ENCODE measurements at regions not wholly inside any gene's neighbourhood (a gene's known extent, or its start where the extent isn't known, plus 50 kb on each side); places are given as distances from the start of the nearest gene placed in this dataset.

DNA sequence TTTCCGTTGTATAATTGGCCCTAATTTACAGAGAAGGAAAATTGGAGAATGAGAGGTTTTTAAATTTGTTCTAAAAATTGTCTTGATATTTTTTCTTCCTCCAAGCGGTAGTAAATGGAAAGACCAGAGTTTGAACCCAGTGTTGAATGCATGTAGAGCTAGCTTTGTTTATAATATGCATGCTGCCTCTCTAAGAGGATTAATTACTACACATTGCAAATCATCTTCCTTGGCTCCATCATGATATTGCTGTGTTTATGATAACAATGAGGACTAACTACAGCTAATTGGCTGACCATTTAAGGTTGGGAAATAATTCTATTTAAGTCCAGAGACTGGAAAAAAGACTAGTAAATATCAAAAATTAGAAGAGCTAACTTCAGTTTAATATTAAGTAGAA lies 338.5 kb downstream of the PLK2 start:
- Histone ChIP-seq H3K36me3 (no peaks in the 10 kb centered on the region), H3K4me1 (no peaks in the 10 kb centered on the region), H3K27ac (no peak overlapping the region), H3K4me3 (no peak overlapping the region), H3K27me3 (no peaks in the 10 kb centered on the region), H3K9me3 (no peaks in the 10 kb centered on the region)
- DNase-seq (ENCODE audit: low spot score in 2 of 2) = no peak
- intact Hi-C loops (cut with DNase I; ENCODE audit: low total_unique reads) = no loop called here
- TF ChIP-seq, protein P1, sequence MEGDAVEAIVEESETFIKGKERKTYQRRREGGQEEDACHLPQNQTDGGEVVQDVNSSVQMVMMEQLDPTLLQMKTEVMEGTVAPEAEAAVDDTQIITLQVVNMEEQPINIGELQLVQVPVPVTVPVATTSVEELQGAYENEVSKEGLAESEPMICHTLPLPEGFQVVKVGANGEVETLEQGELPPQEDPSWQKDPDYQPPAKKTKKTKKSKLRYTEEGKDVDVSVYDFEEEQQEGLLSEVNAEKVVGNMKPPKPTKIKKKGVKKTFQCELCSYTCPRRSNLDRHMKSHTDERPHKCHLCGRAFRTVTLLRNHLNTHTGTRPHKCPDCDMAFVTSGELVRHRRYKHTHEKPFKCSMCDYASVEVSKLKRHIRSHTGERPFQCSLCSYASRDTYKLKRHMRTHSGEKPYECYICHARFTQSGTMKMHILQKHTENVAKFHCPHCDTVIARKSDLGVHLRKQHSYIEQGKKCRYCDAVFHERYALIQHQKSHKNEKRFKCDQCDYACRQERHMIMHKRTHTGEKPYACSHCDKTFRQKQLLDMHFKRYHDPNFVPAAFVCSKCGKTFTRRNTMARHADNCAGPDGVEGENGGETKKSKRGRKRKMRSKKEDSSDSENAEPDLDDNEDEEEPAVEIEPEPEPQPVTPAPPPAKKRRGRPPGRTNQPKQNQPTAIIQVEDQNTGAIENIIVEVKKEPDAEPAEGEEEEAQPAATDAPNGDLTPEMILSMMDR (IDR thresholded peaks at IDR 0.05) = no peak
- TF ChIP-seq POLR2A (IDR thresholded peaks at IDR 0.05) (no peak), POLR2AphosphoS5 (IDR thresholded peaks at IDR 0.05) (no peak)

DNA sequence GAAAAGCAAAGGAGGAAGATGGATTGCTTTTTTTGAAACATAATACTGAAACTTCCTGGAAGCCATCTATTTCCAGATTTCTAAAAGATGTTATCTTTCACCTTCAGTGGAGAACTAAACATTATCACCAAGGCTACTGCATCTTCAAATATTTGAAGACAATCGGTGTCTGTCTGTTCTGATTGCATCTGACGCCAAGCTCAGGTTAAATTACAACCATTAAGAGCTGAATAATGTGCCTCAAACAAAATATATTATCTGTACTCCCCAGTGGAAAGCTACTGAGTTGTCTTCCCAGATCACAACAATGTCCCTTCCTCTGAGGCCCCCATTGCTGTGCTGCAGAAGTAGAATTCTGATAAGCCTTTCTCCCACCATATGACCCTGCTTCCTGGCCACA lies 342.3 kb downstream of the PLK2 start:
- Histone ChIP-seq H3K4me1 (no peaks in the 10 kb centered on the region), H3K27me3 (no peaks in the 10 kb centered on the region), H3K36me3 (no peaks in the 10 kb centered on the region), H3K27ac (no peak overlapping the region), H3K4me3 (no peak overlapping the region), H3K9me3 (no peaks in the 10 kb centered on the region)
- no peak for DNase-seq (ENCODE audit: low spot score in 2 of 2)
- intact Hi-C loops (cut with DNase I; ENCODE audit: low total_unique reads) = no loop called here
- TF ChIP-seq POLR2A (IDR thresholded peaks at IDR 0.05) = no peak
- TF ChIP-seq POLR2AphosphoS5 (IDR thresholded peaks at IDR 0.05) = no peak

DNA sequence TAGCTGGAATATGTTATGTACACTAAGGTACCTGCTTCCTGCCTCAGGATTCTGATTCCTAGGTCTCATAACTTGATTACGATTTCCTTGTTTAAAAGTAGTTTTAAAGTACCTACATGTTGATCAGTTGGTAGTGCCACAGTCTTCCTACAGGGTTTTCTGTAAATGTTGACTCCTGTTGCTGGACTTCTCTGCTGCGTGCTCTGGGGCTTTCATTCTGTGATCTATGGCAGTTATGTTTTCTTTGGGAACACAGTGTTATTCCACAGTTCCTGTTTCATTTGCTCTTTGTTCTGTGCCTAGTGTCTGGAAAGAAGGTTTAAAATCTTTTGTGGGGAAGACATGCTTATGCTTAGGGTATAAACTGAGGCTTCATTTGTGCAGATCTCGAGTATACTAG lies 343.5 kb downstream of the PLK2 start:
- Histone ChIP-seq H3K4me1 (no peaks in the 10 kb centered on the region), H3K36me3 (no peaks in the 10 kb centered on the region), H3K27ac (no peak overlapping the region), H3K4me3 (no peak overlapping the region), H3K9me3 (no peaks in the 10 kb centered on the region), H3K27me3 (no peaks in the 10 kb centered on the region)
- TF ChIP-seq, protein P1 (IDR thresholded peaks at IDR 0.05) = no peak
- TF ChIP-seq POLR2AphosphoS5 (IDR thresholded peaks at IDR 0.05) = no peak
- TF ChIP-seq POLR2A (IDR thresholded peaks at IDR 0.05) = no peak
- DNase-seq (ENCODE audit: low spot score in 2 of 2) = no peak
- intact Hi-C loops (cut with DNase I; ENCODE audit: low total_unique reads) = no loop called here

DNA sequence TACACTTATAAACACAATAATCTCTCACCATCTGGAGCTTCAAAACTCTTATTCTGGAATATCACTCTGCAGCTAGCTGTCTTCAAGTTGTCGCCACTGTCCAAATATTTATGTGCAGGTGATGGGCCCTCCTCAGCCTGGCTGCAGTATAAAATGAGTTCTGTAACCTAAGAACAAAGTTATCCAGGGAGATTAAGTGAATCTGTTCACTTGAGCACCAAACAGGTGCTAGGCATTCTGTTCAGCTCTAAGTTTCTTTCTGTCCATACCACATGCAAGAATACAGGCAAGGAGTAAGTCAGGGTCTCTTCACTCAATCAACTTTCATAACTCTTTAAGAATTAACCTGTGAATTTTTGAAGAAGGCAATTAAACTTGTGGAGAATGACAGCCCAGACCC lies 344.1 kb downstream of the PLK2 start:
- intact Hi-C loops (cut with DNase I; ENCODE audit: low total_unique reads) = no loop called here
- Histone ChIP-seq H3K9me3 (no peaks in the 10 kb centered on the region), H3K36me3 (no peaks in the 10 kb centered on the region), H3K27ac (no peak overlapping the region), H3K4me1 (no peaks in the 10 kb centered on the region), H3K4me3 (no peak overlapping the region), H3K27me3 (no peaks in the 10 kb centered on the region)
- no peak for DNase-seq (ENCODE audit: low spot score in 2 of 2)
- TF ChIP-seq, protein P1 (IDR thresholded peaks at IDR 0.05) = no peak
- TF ChIP-seq POLR2A (IDR thresholded peaks at IDR 0.05) (no peak), POLR2AphosphoS5 (IDR thresholded peaks at IDR 0.05) (no peak)

DNA sequence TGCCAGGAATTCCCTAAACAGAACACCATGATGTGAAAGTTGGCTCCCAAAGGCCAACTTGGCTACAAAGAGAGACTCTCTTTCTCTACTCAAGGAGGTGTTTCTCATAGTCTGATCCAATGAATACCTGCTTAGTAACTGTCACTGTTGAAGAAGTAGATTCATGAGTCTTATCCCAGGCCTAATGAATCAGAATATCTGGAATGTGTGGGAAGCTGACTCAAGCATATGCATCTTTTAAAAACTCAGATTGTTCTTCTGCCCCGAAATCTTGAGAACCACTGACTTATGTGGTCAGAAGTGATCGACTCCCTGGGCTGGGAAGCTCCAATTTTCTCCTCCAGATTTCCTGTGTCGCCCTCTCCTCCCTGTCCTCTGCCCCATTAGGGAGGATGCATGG lies 345.6 kb downstream of the PLK2 start:
- Histone ChIP-seq H3K36me3 (no peaks in the 10 kb centered on the region), H3K27ac (no peak overlapping the region), H3K9me3 (no peaks in the 10 kb centered on the region), H3K4me1 (no peaks in the 10 kb centered on the region), H3K27me3 (no peaks in the 10 kb centered on the region), H3K4me3 (no peak overlapping the region)
- no peak for TF ChIP-seq POLR2A (IDR thresholded peaks at IDR 0.05)
- TF ChIP-seq POLR2AphosphoS5 (IDR thresholded peaks at IDR 0.05) = no peak
- TF ChIP-seq, protein P1 (IDR thresholded peaks at IDR 0.05) = no peak
- DNase-seq (ENCODE audit: low spot score in 2 of 2) = no peak
- intact Hi-C loops (cut with DNase I; ENCODE audit: low total_unique reads) = no loop called here

DNA sequence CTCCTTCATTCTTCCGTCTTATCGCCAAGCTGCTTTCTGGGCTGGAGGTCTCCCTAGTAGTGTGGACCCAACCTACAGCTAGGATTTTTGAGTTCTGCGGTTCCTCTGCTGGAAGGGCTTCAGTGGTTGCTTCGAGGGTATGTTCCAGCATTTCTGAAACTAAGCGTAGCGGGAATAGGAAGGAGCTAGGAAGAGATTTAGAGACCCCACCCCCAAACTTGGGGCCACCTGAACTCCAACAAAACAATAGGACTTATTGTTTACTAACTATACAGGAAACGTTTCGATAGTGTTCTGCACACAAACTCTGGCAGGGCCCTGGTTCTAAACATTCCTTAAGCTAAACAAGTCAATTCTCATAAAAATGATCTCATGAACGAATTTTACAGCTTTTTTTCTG lies 346.7 kb downstream of the PLK2 start:
- Histone ChIP-seq H3K4me1 (no peaks in the 10 kb centered on the region), H3K4me3 (no peak overlapping the region), H3K27me3 (no peaks in the 10 kb centered on the region), H3K27ac (no peak overlapping the region), H3K36me3 (no peaks in the 10 kb centered on the region), H3K9me3 (no peaks in the 10 kb centered on the region)
- intact Hi-C loops (cut with DNase I; ENCODE audit: low total_unique reads) = no loop called here
- TF ChIP-seq POLR2A (IDR thresholded peaks at IDR 0.05) = no peak
- no peak for TF ChIP-seq POLR2AphosphoS5 (IDR thresholded peaks at IDR 0.05)
- TF ChIP-seq, protein P1 (IDR thresholded peaks at IDR 0.05) = no peak
- no peak for DNase-seq (ENCODE audit: low spot score in 2 of 2)

Data from breast epithelium (tissue), 4 donors.